HG03558 (cell line): ENCODE measurements at regions not wholly inside any gene's neighbourhood (a gene's known extent, or its start where the extent isn't known, plus 50 kb on each side); places are given as distances from the start of the nearest gene placed in this dataset.

ENCODE experiments used
- ATAC-seq: cut with Tn5 transposase; IDR thresholded peaks from one replicate; pipeline ENCODE4 v1.9.1; 2021; ENCODE audit warnings: moderate number of reproducible peaks; ENCODE audit not compliant: unreplicated experiment; ENCODE audit errors: extremely low read depth

- no peak for ATAC-seq
These were observed 55.5 kb downstream of the INHBB start for GRCh38 chr2:120401275-120402066.

GRCh38 chr2:120402067-120402433 is 56.1 kb downstream of the INHBB start:
- ATAC-seq: no peak

- ATAC-seq: no peak
These were observed 56.6 kb downstream of the INHBB start for GRCh38 chr2:120402508-120402907.

- ATAC-seq: no peak
These were observed 57.3 kb downstream of the INHBB start for GRCh38 chr2:120403261-120403660.

- ATAC-seq: no peak
These were observed 57.7 kb downstream of the INHBB start for GRCh38 chr2:120403676-120404075.

GRCh38 chr2:120404274-120404673 is 58.3 kb downstream of the INHBB start:
- ATAC-seq: no peak

- ATAC-seq: no peak
These were observed 59.2 kb downstream of the INHBB start for GRCh38 chr2:120404941-120405758.

GRCh38 chr2:120405759-120406099 is 59.8 kb downstream of the INHBB start:
- no peak for ATAC-seq

- ATAC-seq: no peak
These were observed 60.6 kb downstream of the INHBB start for GRCh38 chr2:120406566-120406965.

- ATAC-seq: no peak
These were observed 64.6 kb downstream of the INHBB start for GRCh38 chr2:120410487-120410886.

GRCh38 chr2:120415060-120415459 is 69.1 kb downstream of the INHBB start:
- ATAC-seq: no peak

GRCh38 chr2:120415728-120416509 is 70.0 kb downstream of the INHBB start:
- no peak for ATAC-seq

GRCh38 chr2:120418174-120418787 is 72.3 kb downstream of the INHBB start:
- no peak for ATAC-seq

- no peak for ATAC-seq
These were observed 73.1 kb downstream of the INHBB start for GRCh38 chr2:120419073-120419472.

- no peak for ATAC-seq
These were observed 74.0 kb downstream of the INHBB start for GRCh38 chr2:120419955-120420354.

- no peak for ATAC-seq
These were observed 75.3 kb downstream of the INHBB start for GRCh38 chr2:120421126-120421829.

GRCh38 chr2:120421830-120422175 is 75.9 kb downstream of the INHBB start:
- ATAC-seq: no peak

GRCh38 chr2:120422465-120423160 is 76.7 kb downstream of the INHBB start:
- no peak for ATAC-seq

- no peak for ATAC-seq
These were observed 77.4 kb downstream of the INHBB start for GRCh38 chr2:120423167-120423943.
